K562 (cell line): ENCODE measurements at regions not wholly inside any gene's neighbourhood (a gene's known extent, or its start where the extent isn't known, plus 50 kb on each side); places are given as distances from the start of the nearest gene placed in this dataset.

Source experiments
- BCL6 ChIP-seq: fragments of 250-450 bp; sonication (Bioruptor Pico); IDR thresholded peaks from 2 replicates; pipeline ENCODE4 v1.4.0; 2020
- ESRRA ChIP-seq: fragments of 450-650 bp; IDR thresholded peaks from 2 replicates; pipeline ENCODE4 v1.6.1; 2014; ENCODE audit warnings: low read depth, mild to moderate bottlenecking, moderate library complexity, borderline replicate concordance
- GTF2E2 ChIP-seq: fragments of 200-800 bp; sonication (Bioruptor generic); IDR thresholded peaks from 2 replicates; pipeline ENCODE4 v1.6.1; 2016; ENCODE audit warnings: missing genetic modification characterization, missing compliant biosample characterization
- HNRNPL ChIP-seq: fragments of 200-400 bp; formaldehyde crosslinking; IDR thresholded peaks from 2 replicates; pipeline ENCODE4 v1.6.1; 2017; ENCODE audit warnings: low read depth, mild to moderate bottlenecking, low read length
- ILK ChIP-seq: fragments of 450-650 bp; IDR thresholded peaks from 2 replicates; pipeline ENCODE4 v1.6.1; 2016; ENCODE audit warnings: missing genetic modification characterization, low read depth, mild to moderate bottlenecking, missing compliant biosample characterization, moderate library complexity, borderline replicate concordance
- KDM5B ChIP-seq: fragments of 200-600 bp; sonication (generic); IDR thresholded peaks from 2 replicates; pipeline ENCODE4 v1.6.1; 2012; ENCODE audit warnings: low read depth, mild to moderate bottlenecking, moderate library complexity, low read length, control low read depth, inconsistent platforms; ENCODE audit not compliant: insufficient replicate concordance
- KLF6 ChIP-seq: fragments of 250-450 bp; sonication (Bioruptor Pico); IDR thresholded peaks from 2 replicates; pipeline ENCODE4 v1.4.0; 2020; ENCODE audit warnings: mild to moderate bottlenecking, moderate library complexity, borderline replicate concordance
- MEF2D ChIP-seq: conservative IDR thresholded peaks from 2 replicates; pipeline ENCODE4 v1.6.1; 2016; ENCODE audit warnings: low read depth, missing genetic modification characterization, missing compliant biosample characterization
- NCOA2 ChIP-seq, 2 experiments: fragments of 450-650 bp; IDR thresholded peaks; 2 replicates each; pipeline ENCODE4 v1.6.1; 2018; ENCODE audit warnings: mild to moderate bottlenecking in 2 of 2, moderate library complexity in 1 of 2; ENCODE audit not compliant: partially characterized antibody in 2 of 2
- NFE2L1 ChIP-seq: fragments of 450-650 bp; IDR thresholded peaks from 2 replicates; pipeline ENCODE4 v1.6.1; 2016; ENCODE audit warnings: missing genetic modification characterization, low read depth, mild to moderate bottlenecking, missing compliant biosample characterization, moderate library complexity, borderline replicate concordance
- PCBP1 ChIP-seq: fragments of 200-400 bp; formaldehyde crosslinking; IDR thresholded peaks from 2 replicates; pipeline ENCODE4 v1.6.1; 2018; ENCODE audit warnings: mild to moderate bottlenecking, low read depth, low read length; ENCODE audit not compliant: poor library complexity, severe bottlenecking
- RBM25 ChIP-seq: fragments of 200-400 bp; formaldehyde crosslinking; IDR thresholded peaks from 2 replicates; pipeline ENCODE4 v1.6.1; 2018; ENCODE audit warnings: low read length, low read depth, moderate library complexity; ENCODE audit not compliant: severe bottlenecking
- RBM34 ChIP-seq: fragments of 200-400 bp; formaldehyde crosslinking; IDR thresholded peaks from 2 replicates; pipeline ENCODE4 v1.6.1; 2018; ENCODE audit warnings: low read length, borderline replicate concordance; ENCODE audit not compliant: insufficient read depth
- SRF ChIP-seq, 2 experiments: fragments of 250-450, 450-650 bp in 1 of 2; sonication (Bioruptor Pico) in 1 of 2; sonication (generic) in 1 of 2; formaldehyde crosslinking; IDR thresholded peaks; 2 replicates each; pipeline versions ENCODE4 v1.5.0 to v1.5.1; 2020 to 2022; ENCODE audit warnings: mild to moderate bottlenecking in 1 of 2, missing genetic modification reagents in 1 of 2
- SRSF3 ChIP-seq: fragments of 200-400 bp; formaldehyde crosslinking; IDR thresholded peaks from 2 replicates; pipeline ENCODE4 v1.6.1; 2016; ENCODE audit warnings: mild to moderate bottlenecking, low read length, moderate library complexity; ENCODE audit not compliant: insufficient read depth
- TAF7 ChIP-seq: fragments of 450-650 bp; IDR thresholded peaks from 2 replicates; pipeline ENCODE4 v1.6.1; 2016; ENCODE audit warnings: missing genetic modification characterization, missing compliant biosample characterization
- ZNF175 ChIP-seq: fragments of 200-800 bp; sonication (Bioruptor generic); IDR thresholded peaks from 2 replicates; pipeline ENCODE4 v1.6.1; 2016; ENCODE audit warnings: low read depth, mild to moderate bottlenecking, missing genetic modification characterization, missing compliant biosample characterization
- ZNF263 ChIP-seq: sonication (generic); formaldehyde crosslinking; IDR thresholded peaks from 2 replicates; pipeline ENCODE4 v1.8.0; 2022; ENCODE audit warnings: mild to moderate bottlenecking, missing genetic modification reagents, borderline replicate concordance
- ZNF785 ChIP-seq: fragments of 250-450 bp; sonication (Bioruptor Pico); IDR thresholded peaks from 2 replicates; pipeline ENCODE4 v1.4.0; 2020; ENCODE audit warnings: mild to moderate bottlenecking
- TF ChIP-seq, protein P1 (sequence below): fragments of 450-650 bp; formaldehyde crosslinking; IDR thresholded peaks from 2 replicates; pipeline ENCODE4 v1.4.0; 2020; ENCODE audit warnings: mild to moderate bottlenecking
- TF ChIP-seq, protein P2 (sequence below): fragments of 250-450 bp; sonication (Bioruptor Pico); IDR thresholded peaks from 2 replicates; pipeline ENCODE4 v1.4.0; 2020

DNA sequence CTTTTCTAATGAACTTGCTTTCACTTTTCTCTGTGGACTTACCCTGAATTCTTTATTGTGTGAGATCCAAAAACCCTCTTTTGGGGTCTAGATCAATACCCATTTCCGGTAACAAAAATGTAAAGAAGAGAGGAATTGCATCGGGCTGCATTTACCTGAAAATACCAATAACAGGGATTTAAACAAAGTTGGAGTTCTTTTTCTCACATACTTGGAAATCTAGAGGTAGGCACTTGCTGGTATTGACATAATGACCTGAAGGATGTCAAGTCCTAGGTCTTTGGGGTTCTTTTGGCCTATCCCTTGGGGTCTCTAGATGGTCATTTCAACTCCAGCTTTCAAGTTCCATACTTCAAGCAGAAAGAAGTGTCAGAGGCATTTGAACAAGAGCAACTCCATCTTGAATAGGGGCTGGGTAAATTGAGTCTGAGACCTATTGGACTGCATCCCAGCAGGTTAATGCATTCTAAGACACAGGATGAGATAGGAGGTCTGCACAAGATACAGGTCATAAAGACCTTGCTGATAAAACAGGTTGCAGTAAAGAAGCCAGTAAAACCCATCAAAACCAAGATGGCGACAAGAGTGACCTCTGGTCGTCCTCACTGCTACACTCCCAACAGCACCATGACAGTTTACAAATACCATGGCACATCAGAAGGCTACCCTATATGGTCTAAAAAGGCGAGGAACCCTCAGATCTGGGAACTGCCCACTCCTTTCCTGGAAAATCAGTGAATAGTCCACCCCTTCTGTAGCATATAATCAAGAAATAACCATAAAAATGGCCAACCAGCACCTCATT is 50.8 kb upstream of the ZNF280D start (continued):
- peak; percentile 20 to 86; a peak in 2 of 4 replicates for TF ChIP-seq SRF (CRISPR knock-in tag; IDR thresholded peaks at IDR 0.05)
- TF ChIP-seq, protein P1, sequence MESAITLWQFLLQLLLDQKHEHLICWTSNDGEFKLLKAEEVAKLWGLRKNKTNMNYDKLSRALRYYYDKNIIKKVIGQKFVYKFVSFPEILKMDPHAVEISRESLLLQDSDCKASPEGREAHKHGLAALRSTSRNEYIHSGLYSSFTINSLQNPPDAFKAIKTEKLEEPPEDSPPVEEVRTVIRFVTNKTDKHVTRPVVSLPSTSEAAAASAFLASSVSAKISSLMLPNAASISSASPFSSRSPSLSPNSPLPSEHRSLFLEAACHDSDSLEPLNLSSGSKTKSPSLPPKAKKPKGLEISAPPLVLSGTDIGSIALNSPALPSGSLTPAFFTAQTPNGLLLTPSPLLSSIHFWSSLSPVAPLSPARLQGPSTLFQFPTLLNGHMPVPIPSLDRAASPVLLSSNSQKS: peak; percentile 91
- TF ChIP-seq BCL6 (CRISPR knock-in tag): peak; percentile 97
- peak; percentile 99 for TF ChIP-seq MEF2D (tag)
- peak; percentile 86 for TF ChIP-seq NFE2L1 (tag)
- TF ChIP-seq KDM5B: no peak
- TF ChIP-seq GTF2E2 (tag): peak; percentile 28; the same call in 1 of the 2 replicates
- peak; percentile 43; the same call in 1 of the 2 replicates for TF ChIP-seq ESRRA
- peak; percentile 96 for TF ChIP-seq TAF7 (tag)
- TF ChIP-seq, protein P2, sequence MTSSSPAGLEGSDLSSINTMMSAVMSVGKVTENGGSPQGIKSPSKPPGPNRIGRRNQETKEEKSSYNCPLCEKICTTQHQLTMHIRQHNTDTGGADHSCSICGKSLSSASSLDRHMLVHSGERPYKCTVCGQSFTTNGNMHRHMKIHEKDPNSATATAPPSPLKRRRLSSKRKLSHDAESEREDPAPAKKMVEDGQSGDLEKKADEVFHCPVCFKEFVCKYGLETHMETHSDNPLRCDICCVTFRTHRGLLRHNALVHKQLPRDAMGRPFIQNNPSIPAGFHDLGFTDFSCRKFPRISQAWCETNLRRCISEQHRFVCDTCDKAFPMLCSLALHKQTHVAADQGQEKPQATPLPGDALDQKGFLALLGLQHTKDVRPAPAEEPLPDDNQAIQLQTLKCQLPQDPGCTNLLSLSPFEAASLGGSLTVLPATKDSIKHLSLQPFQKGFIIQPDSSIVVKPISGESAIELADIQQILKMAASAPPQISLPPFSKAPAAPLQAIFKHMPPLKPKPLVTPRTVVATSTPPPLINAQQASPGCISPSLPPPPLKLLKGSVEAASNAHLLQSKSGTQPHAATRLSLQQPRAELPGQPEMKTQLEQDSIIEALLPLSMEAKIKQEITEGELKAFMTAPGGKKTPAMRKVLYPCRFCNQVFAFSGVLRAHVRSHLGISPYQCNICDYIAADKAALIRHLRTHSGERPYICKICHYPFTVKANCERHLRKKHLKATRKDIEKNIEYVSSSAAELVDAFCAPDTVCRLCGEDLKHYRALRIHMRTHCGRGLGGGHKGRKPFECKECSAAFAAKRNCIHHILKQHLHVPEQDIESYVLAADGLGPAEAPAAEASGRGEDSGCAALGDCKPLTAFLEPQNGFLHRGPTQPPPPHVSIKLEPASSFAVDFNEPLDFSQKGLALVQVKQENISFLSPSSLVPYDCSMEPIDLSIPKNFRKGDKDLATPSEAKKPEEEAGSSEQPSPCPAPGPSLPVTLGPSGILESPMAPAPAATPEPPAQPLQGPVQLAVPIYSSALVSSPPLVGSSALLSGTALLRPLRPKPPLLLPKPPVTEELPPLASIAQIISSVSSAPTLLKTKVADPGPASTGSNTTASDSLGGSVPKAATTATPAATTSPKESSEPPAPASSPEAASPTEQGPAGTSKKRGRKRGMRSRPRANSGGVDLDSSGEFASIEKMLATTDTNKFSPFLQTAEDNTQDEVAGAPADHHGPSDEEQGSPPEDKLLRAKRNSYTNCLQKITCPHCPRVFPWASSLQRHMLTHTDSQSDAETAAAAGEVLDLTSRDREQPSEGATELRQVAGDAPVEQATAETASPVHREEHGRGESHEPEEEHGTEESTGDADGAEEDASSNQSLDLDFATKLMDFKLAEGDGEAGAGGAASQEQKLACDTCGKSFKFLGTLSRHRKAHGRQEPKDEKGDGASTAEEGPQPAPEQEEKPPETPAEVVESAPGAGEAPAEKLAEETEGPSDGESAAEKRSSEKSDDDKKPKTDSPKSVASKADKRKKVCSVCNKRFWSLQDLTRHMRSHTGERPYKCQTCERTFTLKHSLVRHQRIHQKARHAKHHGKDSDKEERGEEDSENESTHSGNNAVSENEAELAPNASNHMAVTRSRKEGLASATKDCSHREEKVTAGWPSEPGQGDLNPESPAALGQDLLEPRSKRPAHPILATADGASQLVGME: peak; percentile 97
- TF ChIP-seq HNRNPL: no peak
- peak; percentile 99 for TF ChIP-seq KLF6 (CRISPR knock-in tag)
- TF ChIP-seq NCOA2 (IDR thresholded peaks at IDR 0.05; ENCODE audit: partially characterized antibody in 2 of 2): no peak
- TF ChIP-seq ILK (tag): peak; percentile 98
- TF ChIP-seq SRSF3: no peak
- TF ChIP-seq ZNF263 (CRISPR knock-in tag): no peak
- no peak for TF ChIP-seq PCBP1
- peak; percentile 99 for TF ChIP-seq ZNF175 (CRISPR knock-in tag)
- peak; percentile 79; the same call in 1 of the 2 replicates for TF ChIP-seq ZNF785
- TF ChIP-seq RBM25: no peak
- no peak for TF ChIP-seq RBM34
